GM23248 (cell line): ENCODE measurements at regions not wholly inside any gene's neighbourhood (a gene's known extent, or its start where the extent isn't known, plus 50 kb on each side); places are given as distances from the start of the nearest gene placed in this dataset.

Experiments
- DNase-seq: peaks from one replicate; pipeline ENCODE4 v3.0.0-alpha.2; 2015
- H2AFZ ChIP-seq: fragments of 200-600 bp; sonication (generic); 2 replicates; pipeline ENCODE4 v1.6.1; 2016; ENCODE audit warnings: antibody characterized with exemption
- H3F3A ChIP-seq: fragments of 200-600 bp; sonication (generic); 2 replicates; pipeline ENCODE4 v1.6.1; 2016; ENCODE audit warnings: mild to moderate bottlenecking, antibody characterized with exemption, mixed run types; ENCODE audit not compliant: insufficient read depth
- H3K27ac ChIP-seq: fragments of 200-600 bp; sonication (generic); 2 replicates; pipeline ENCODE4 v1.5.1; 2016; ENCODE audit warnings: mild to moderate bottlenecking
- H3K27me3 ChIP-seq: fragments of 200-600 bp; sonication (generic); replicated peaks from 2 replicates; pipeline ENCODE4 v1.6.1; 2016; ENCODE audit warnings: mild to moderate bottlenecking; ENCODE audit not compliant: insufficient read depth
- H3K36me3 ChIP-seq: fragments of 200-600 bp; sonication (generic); 2 replicates; pipeline ENCODE4 v1.6.1; 2016; ENCODE audit warnings: low read depth, mild to moderate bottlenecking
- H3K4me1 ChIP-seq: fragments of 200-600 bp; sonication (generic); 2 replicates; pipeline ENCODE4 v1.6.1; 2016; ENCODE audit warnings: mild to moderate bottlenecking; ENCODE audit not compliant: insufficient read depth
- H3K4me2 ChIP-seq: fragments of 200-600 bp; sonication (generic); one replicate; pipeline ENCODE4 v1.6.1; 2016; ENCODE audit warnings: mild to moderate bottlenecking; ENCODE audit not compliant: unreplicated experiment
- H3K4me3 ChIP-seq: fragments of 200-600 bp; sonication (generic); 2 replicates; pipeline ENCODE4 v1.5.1; 2016; ENCODE audit warnings: mild to moderate bottlenecking
- H3K79me2 ChIP-seq: fragments of 200-600 bp; sonication (generic); 2 replicates; pipeline ENCODE4 v1.6.1; 2016; ENCODE audit warnings: mild to moderate bottlenecking; ENCODE audit not compliant: insufficient read depth
- H3K9ac ChIP-seq: fragments of 200-600 bp; sonication (generic); 2 replicates; pipeline ENCODE4 v1.6.1; 2016; ENCODE audit warnings: mild to moderate bottlenecking
- H3K9me2 ChIP-seq: fragments of 200-600 bp; sonication (generic); 2 replicates; pipeline ENCODE4 v1.6.1; 2016; ENCODE audit warnings: mixed run types, mild to moderate bottlenecking, moderate library complexity; ENCODE audit not compliant: insufficient read depth
- H3K9me3 ChIP-seq: fragments of 200-600 bp; sonication (generic); one replicate; pipeline ENCODE4 v1.6.1; 2017; ENCODE audit warnings: low read depth
- H4K20me1 ChIP-seq: fragments of 200-600 bp; sonication (generic); 2 replicates; pipeline ENCODE4 v1.6.0; 2016; ENCODE audit not compliant: insufficient read depth
- EZH2 ChIP-seq: fragments of 200-600 bp; sonication (generic); IDR thresholded peaks from 2 replicates; pipeline ENCODE4 v1.6.1; 2018; ENCODE audit warnings: antibody characterized with exemption, mild to moderate bottlenecking; ENCODE audit not compliant: insufficient read depth, poor library complexity, severe bottlenecking
- EZH2phosphoT487 ChIP-seq: fragments of 200-600 bp; sonication (generic); IDR thresholded peaks from 2 replicates; pipeline ENCODE4 v1.6.1; 2018; ENCODE audit warnings: antibody characterized with exemption, moderate library complexity, mild to moderate bottlenecking, low read depth; ENCODE audit not compliant: insufficient read depth
- WGBS, 2 experiments: methylation state at CpG; one replicate each; pipeline ENCODE4 v1.1.6; 2015 to 2017; ENCODE audit warnings: low lambda C conversion rate in 2 of 2, low coverage in 1 of 2; ENCODE audit errors: missing lambda C conversion rate in 2 of 2; 5-methylcytosine and 5-hydroxymethylcytosine counted together
- in situ Hi-C: fragments of 300-500 bp; cut with MboI; formaldehyde crosslinking; loops from 2 replicates; pipeline ENCODE4 v1.15.0; 2020

DNA sequence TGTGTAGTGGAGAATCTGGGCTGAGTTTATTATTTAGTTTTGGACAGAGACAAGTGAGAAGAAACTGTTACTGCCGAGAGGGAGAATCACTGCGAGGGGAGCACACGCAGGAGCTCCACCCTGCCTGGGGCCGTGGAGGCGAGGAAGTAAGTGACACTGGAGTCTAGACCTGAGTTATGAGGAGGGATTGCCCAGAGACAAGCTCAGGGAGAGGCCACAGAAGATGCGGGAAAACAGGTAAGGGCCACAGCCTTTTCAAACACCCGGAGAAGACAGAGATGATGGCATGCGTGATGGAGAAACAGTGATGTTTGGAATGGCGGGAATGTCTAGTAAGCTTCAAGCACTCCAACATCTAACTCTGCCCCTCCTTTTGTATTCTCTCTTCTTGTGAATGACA, 84.1 kb downstream of the TNFSF11 start:
- H3K79me2 ChIP-seq, result no peaks in the 10 kb centered on the region
- H3K27ac ChIP-seq, result no peak overlapping the region
- H3K4me1 ChIP-seq, result no peaks in the 10 kb centered on the region
- no peak overlapping the region for H3K9ac ChIP-seq
- no peak overlapping the region for H3K4me3 ChIP-seq
- H3K9me3 ChIP-seq, result no peaks in the 10 kb centered on the region
- DNase-seq, result no peak
- H3K4me2 ChIP-seq, result no peak overlapping the region
- H3K27me3 ChIP-seq, result peaks cover 46% of the 10 kb centered on the region
- H3K36me3 ChIP-seq, result no peaks in the 10 kb centered on the region
- 67 to 68% methylated on average over 9 of the region's 9 CpGs for WGBS, 2 experiments
- no peaks in the 10 kb centered on the region for H3K9me2 ChIP-seq
- in situ Hi-C loops, result no loop called here
- no peak for TF ChIP-seq EZH2
- TF ChIP-seq EZH2phosphoT487, result no peak
- no peaks in the 10 kb centered on the region for H3F3A ChIP-seq
- H2AFZ ChIP-seq, result no peak overlapping the region
- H4K20me1 ChIP-seq, result no peaks in the 10 kb centered on the region

DNA sequence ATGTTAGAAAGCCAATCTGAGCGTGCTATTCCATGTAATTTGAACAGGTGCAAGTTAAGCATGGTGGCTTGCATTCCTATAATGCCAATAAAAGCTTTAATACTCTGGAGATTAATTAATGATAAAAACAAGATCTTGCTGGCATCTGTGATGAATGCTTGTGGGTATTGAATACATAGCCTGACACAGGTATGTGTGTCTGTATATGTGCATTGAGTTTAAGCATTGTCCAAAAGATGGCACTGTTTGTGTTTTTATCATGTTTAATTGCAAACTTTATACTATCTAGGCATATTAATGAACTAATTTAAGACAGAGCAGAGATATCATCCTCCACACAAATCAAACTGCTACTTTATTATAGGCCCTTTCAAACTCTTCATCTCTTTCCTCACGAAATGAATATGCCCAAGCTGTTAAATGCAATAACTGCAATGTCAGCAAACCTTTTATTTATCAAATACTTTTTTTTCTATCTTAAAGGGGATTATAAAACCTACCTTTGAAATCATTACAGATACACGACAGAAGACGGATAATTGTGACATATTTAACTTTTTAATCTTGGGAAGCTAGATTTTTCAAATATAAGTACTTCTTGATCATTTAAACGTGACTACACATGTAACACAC, 86.5 kb downstream of the TNFSF11 start:
- in situ Hi-C loops, result no loop called here
- no peak overlapping the region for H3K9ac ChIP-seq
- H3K4me1 ChIP-seq, result no peaks in the 10 kb centered on the region
- H3K27me3 ChIP-seq, result peaks cover 29% of the 10 kb centered on the region
- H3K9me2 ChIP-seq, result no peaks in the 10 kb centered on the region
- no peaks in the 10 kb centered on the region for H3F3A ChIP-seq
- TF ChIP-seq EZH2phosphoT487, result no peak
- no peak for TF ChIP-seq EZH2
- no peaks in the 10 kb centered on the region for H3K9me3 ChIP-seq
- H3K4me2 ChIP-seq, result no peak overlapping the region
- H3K27ac ChIP-seq, result no peak overlapping the region
- H3K79me2 ChIP-seq, result no peaks in the 10 kb centered on the region
- no peaks in the 10 kb centered on the region for H3K36me3 ChIP-seq
- H3K4me3 ChIP-seq, result no peak overlapping the region
- peak; percentile 25 for DNase-seq
- H2AFZ ChIP-seq, result no peak overlapping the region
- WGBS, 2 experiments, result 49% methylated on average over 5 of the region's 5 CpGs
- H4K20me1 ChIP-seq, result no peaks in the 10 kb centered on the region

DNA sequence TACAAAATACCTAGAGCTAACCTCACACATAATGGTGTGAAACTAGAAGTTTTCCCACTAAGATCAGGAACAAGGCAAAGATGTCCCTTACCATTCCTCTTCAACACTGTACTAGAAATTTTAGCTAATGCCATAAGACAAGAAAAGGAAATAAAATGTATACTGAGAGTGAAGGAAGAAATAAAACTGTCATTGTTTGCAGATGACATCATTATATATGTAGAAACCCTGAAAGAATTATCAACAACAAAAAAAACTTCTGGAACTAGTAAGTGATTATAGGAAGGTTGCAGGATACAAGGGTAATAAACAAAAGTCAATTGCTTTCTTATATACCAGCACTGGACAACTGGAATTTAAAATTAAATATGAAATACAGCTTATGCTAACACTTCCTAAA, 93.7 kb downstream of the TNFSF11 start:
- Histone ChIP-seq H3K9me3 (no peaks in the 10 kb centered on the region), H3K4me1 (no peaks in the 10 kb centered on the region), H3K9me2 (no peaks in the 10 kb centered on the region), H3K4me2 (no peak overlapping the region), H3K27me3 (peaks cover 11% of the 10 kb centered on the region; the same call in 1 of the 2 replicates), H3K79me2 (no peaks in the 10 kb centered on the region), H3K4me3 (no peak overlapping the region), H4K20me1 (no peaks in the 10 kb centered on the region), H3F3A (no peaks in the 10 kb centered on the region), H2AFZ (no peak overlapping the region), H3K36me3 (no peaks in the 10 kb centered on the region), H3K27ac (no peak overlapping the region), H3K9ac (no peak overlapping the region)
- TF ChIP-seq EZH2phosphoT487 (no peak), EZH2 (no peak)
- no peak for DNase-seq
- in situ Hi-C loops, result no loop called here

GRCh38 chr13:42671502-42671901, 97.5 kb downstream of the TNFSF11 start:
- Histone ChIP-seq H2AFZ (no peak overlapping the region), H3K27ac (no peak overlapping the region), H3K4me2 (no peak overlapping the region), H3K27me3 (peaks cover 11% of the 10 kb centered on the region; the same call in 1 of the 2 replicates), H3K36me3 (no peaks in the 10 kb centered on the region), H3K9me3 (no peaks in the 10 kb centered on the region), H4K20me1 (no peaks in the 10 kb centered on the region), H3K4me1 (no peaks in the 10 kb centered on the region), H3F3A (no peaks in the 10 kb centered on the region), H3K9ac (no peak overlapping the region), H3K4me3 (no peak overlapping the region), H3K79me2 (no peaks in the 10 kb centered on the region), H3K9me2 (no peaks in the 10 kb centered on the region)
- DNase-seq, result no peak
- in situ Hi-C loops, result no loop called here
- WGBS, 2 experiments, result 57 to 59% methylated on average over 7 of the region's 7 CpGs
- TF ChIP-seq EZH2phosphoT487 (no peak), EZH2 (no peak)

- WGBS, 2 experiments, result 18 to 28% methylated on average over 2 of the region's 2 CpGs
- in situ Hi-C loops, result no loop called here
- no peak for TF ChIP-seq EZH2phosphoT487
- TF ChIP-seq EZH2, result no peak
Measured at GRCh38 chr13:42673677-42674076, 99.7 kb downstream of the TNFSF11 start.

More at GRCh38 chr13:42673677-42674076, 99.7 kb downstream of the TNFSF11 start:
- no peaks in the 10 kb centered on the region for H3K4me1 ChIP-seq
- no peak overlapping the region for H3K4me3 ChIP-seq
- no peak overlapping the region for H3K4me2 ChIP-seq
- no peak overlapping the region for H3K9ac ChIP-seq
- peaks cover 11% of the 10 kb centered on the region; the same call in 1 of the 2 replicates for H3K27me3 ChIP-seq
- no peak overlapping the region for H3K27ac ChIP-seq
- no peaks in the 10 kb centered on the region for H4K20me1 ChIP-seq
- no peaks in the 10 kb centered on the region for H3K9me2 ChIP-seq
- no peaks in the 10 kb centered on the region for H3K79me2 ChIP-seq
- no peak overlapping the region for H2AFZ ChIP-seq
- no peaks in the 10 kb centered on the region for H3K9me3 ChIP-seq
- no peaks in the 10 kb centered on the region for H3K36me3 ChIP-seq
- no peaks in the 10 kb centered on the region for H3F3A ChIP-seq
- DNase-seq, result no peak
